GM12878 (cell line): ENCODE measurements at regions not wholly inside any gene's neighbourhood (a gene's known extent, or its start where the extent isn't known, plus 50 kb on each side); places are given as distances from the start of the nearest gene placed in this dataset.

ENCODE experiments used
- ATAC-seq: fragments of 200-7000 bp; cut with Tn5 transposase; 3 replicates; pipeline ENCODE4 v1.9.1; 2020; ENCODE audit warnings: mild to moderate bottlenecking, moderate library complexity
- BruUV-seq: library from RNA; stranded (reverse); fragments of 400-500 nt; replicated peaks from 2 replicates; lab custom pipeline; 2021; lab: Mats Ljungman, UMichigan
- CTCF ChIA-PET: fragments of 300-600 bp; sonication (Branson Sonifier 250); formaldehyde crosslinking; extraction: SDS; loops from one replicate; lab custom pipeline; 2021; ENCODE audit warnings: inconsistent platforms; lab: Yijun Ruan, JAX
- POLR2A ChIA-PET: fragments of 350-600 bp; formaldehyde crosslinking; extraction: SDS; loops from one replicate; lab custom pipeline; 2021; ENCODE audit warnings: inconsistent platforms; lab: Charles Lee
- RAD21 ChIA-PET: fragments of 300-600 bp; sonication (Branson Sonifier 250); formaldehyde crosslinking; loops from one replicate; lab custom pipeline; 2023; ENCODE audit warnings: antibody characterized with exemption; ENCODE audit not compliant: unreplicated experiment; lab: Charles Lee
- SMC1A ChIA-PET: fragments of 300-600 bp; sonication (Branson Sonifier 250); formaldehyde crosslinking; loops from one replicate; lab custom pipeline; 2023; ENCODE audit not compliant: unreplicated experiment, uncharacterized antibody; lab: Charles Lee
- DNase-seq: peaks from one replicate; pipeline ENCODE4 v3.0.0-alpha.2; 2011; ENCODE audit warnings: low read depth, low spot score
- FAIRE-seq: peaks from 3 replicates; lab custom pipeline; 2011; peaks lifted over from hg19 to GRCh38; lab: Jason Lieb, UNC
- H2AFZ ChIP-seq: 2 replicates; pipeline ENCODE4 v1.6.0; 2011; ENCODE audit warnings: low read depth, low read length, control low read depth; ENCODE audit not compliant: control insufficient read depth
- H3K27ac ChIP-seq: 2 replicates; pipeline ENCODE4 v1.5.1; 2011; ENCODE audit warnings: control low read depth; ENCODE audit not compliant: control insufficient read depth, insufficient read depth
- H3K27me3 ChIP-seq, 2 experiments: replicated peaks in 1 of 2; 2 replicates each; pipeline versions ENCODE4 v1.6.0 to v1.6.1; 2011; ENCODE audit warnings: low read length in 1 of 2; ENCODE audit not compliant: control insufficient read depth in 2 of 2, insufficient read depth in 2 of 2
- H3K36me3 ChIP-seq, 2 experiments: 2 replicates each; pipeline ENCODE4 v1.5.1; 2011; ENCODE audit warnings: low read length in 1 of 2; ENCODE audit not compliant: control insufficient read depth in 2 of 2, insufficient read depth in 2 of 2
- H3K4me1 ChIP-seq: 2 replicates; pipeline ENCODE4 v1.6.1; 2011; ENCODE audit warnings: mild to moderate bottlenecking, low read length, moderate library complexity, mixed read lengths; ENCODE audit not compliant: control insufficient read depth, insufficient read depth
- H3K4me2 ChIP-seq: 2 replicates; pipeline ENCODE4 v1.6.0; 2011; ENCODE audit warnings: control low read depth; ENCODE audit not compliant: control insufficient read depth, insufficient read depth
- H3K4me3 ChIP-seq: fragments of 200-600 bp; sonication (generic); 2 replicates; pipeline ENCODE4 v1.5.1; 2016
- H3K79me2 ChIP-seq: 2 replicates; pipeline ENCODE4 v1.6.0; 2011; ENCODE audit warnings: low read length; ENCODE audit not compliant: control insufficient read depth, insufficient read depth
- H3K9ac ChIP-seq: 2 replicates; pipeline ENCODE4 v1.8.0; 2011; ENCODE audit warnings: low read length, control low read depth, mixed read lengths; ENCODE audit not compliant: control insufficient read depth, insufficient read depth
- H3K9me3 ChIP-seq: replicated peaks from 3 replicates; pipeline ENCODE4 v1.5.1; 2011; ENCODE audit warnings: mild to moderate bottlenecking, low read length; ENCODE audit not compliant: control insufficient read depth, insufficient read depth
- H4K20me1 ChIP-seq: 2 replicates; pipeline ENCODE4 v1.6.0; 2011; ENCODE audit not compliant: control insufficient read depth, insufficient read depth
- CREM ChIP-seq: IDR thresholded peaks from 2 replicates; pipeline ENCODE4 v1.6.1; 2014; ENCODE audit warnings: antibody characterized with exemption, low read depth
- EP300 ChIP-seq, 2 experiments: fragments of 150-350 bp in 1 of 2; IDR thresholded peaks; 2 replicates each; pipeline ENCODE4 v1.6.1; 2011 to 2012; ENCODE audit warnings: low read depth in 2 of 2, low read length in 2 of 2, borderline replicate concordance in 1 of 2, improper control_type of control experiment in 1 of 2, inconsistent platforms in 1 of 2; ENCODE audit not compliant: control insufficient read depth in 1 of 2
- GATAD2B ChIP-seq: fragments of 450-650 bp; conservative IDR thresholded peaks from 2 replicates; pipeline ENCODE4 v1.6.1; 2017; ENCODE audit warnings: low read depth, mild to moderate bottlenecking, moderate library complexity
- HDAC6 ChIP-seq: fragments of 200-600 bp; sonication (generic); IDR thresholded peaks from one replicate; pipeline ENCODE4 v1.8.0; 2017; ENCODE audit warnings: antibody characterized with exemption; ENCODE audit not compliant: unreplicated experiment
- HDGF ChIP-seq: fragments of 450-650 bp; IDR thresholded peaks from 2 replicates; pipeline ENCODE4 v1.6.1; 2016; ENCODE audit warnings: antibody characterized with exemption
- IKZF2 ChIP-seq, 2 experiments: fragments of 450-650 bp; IDR thresholded peaks; 2 replicates each; pipeline ENCODE4 v1.6.1; 2017; ENCODE audit warnings: mild to moderate bottlenecking in 2 of 2, moderate library complexity in 2 of 2
- KDM1A ChIP-seq: fragments of 200-600 bp; sonication (generic); IDR thresholded peaks from 2 replicates; pipeline ENCODE4 v1.6.1; 2016; ENCODE audit warnings: borderline replicate concordance
- NRF1 ChIP-seq: conservative IDR thresholded peaks from 2 replicates; pipeline ENCODE4 v1.6.1; 2011; ENCODE audit warnings: mild to moderate bottlenecking, low read depth, low read length, improper control_type of control experiment
- POLR2AphosphoS2 ChIP-seq: IDR thresholded peaks from 2 replicates; pipeline ENCODE4 v1.6.1; 2011; ENCODE audit warnings: low read depth, mild to moderate bottlenecking, low read length, improper control_type of control experiment, moderate library complexity
- SRF ChIP-seq, 2 experiments: IDR thresholded peaks; 2 replicates each; pipeline ENCODE4 v1.6.1; 2011; ENCODE audit warnings: low read depth in 2 of 2, low read length in 2 of 2, mild to moderate bottlenecking in 1 of 2, moderate library complexity in 1 of 2
- STAT3 ChIP-seq: IDR thresholded peaks from 2 replicates; pipeline ENCODE4 v1.6.1; 2011; ENCODE audit warnings: low read depth, low read length, improper control_type of control experiment
- TCF3 ChIP-seq: IDR thresholded peaks from 2 replicates; pipeline ENCODE4 v1.6.1; 2012; ENCODE audit warnings: low read depth, mild to moderate bottlenecking, low read length, borderline replicate concordance; ENCODE audit not compliant: insufficient read depth
- ZNF274 ChIP-seq: IDR thresholded peaks from one replicate; pipeline ENCODE4 v1.8.0; 2011; ENCODE audit not compliant: insufficient read length, insufficient read depth
- WGBS: methylation state at CpG from one replicate; pipeline ENCODE4 v1.1.6; 2016; ENCODE audit warnings: low lambda C conversion rate; ENCODE audit not compliant: insufficient replicate concordance, insufficient coverage; ENCODE audit errors: missing lambda C conversion rate; 5-methylcytosine and 5-hydroxymethylcytosine counted together
- in situ Hi-C: fragments of 300-500 bp; cut with MboI; formaldehyde crosslinking; loops from 9 replicates; pipeline ENCODE4 v1.14.3; 2018; ENCODE audit warnings: mixed read lengths
- intact Hi-C: fragments of 100-400 bp; cut with micrococcal nuclease; formaldehyde crosslinking; loops from one replicate; pipeline ENCODE4 v1.14.2; 2022; ENCODE audit not compliant: unreplicated experiment
- TF ChIP-seq, protein P1 (sequence below): fragments of 450-650 bp; IDR thresholded peaks from 2 replicates; pipeline ENCODE4 v1.6.1; 2017; ENCODE audit warnings: mild to moderate bottlenecking, moderate library complexity
- TF ChIP-seq, protein P2 (sequence below): fragments of 450-650 bp; IDR thresholded peaks from 2 replicates; pipeline ENCODE4 v1.6.1; 2017; ENCODE audit warnings: mild to moderate bottlenecking
- TF ChIP-seq, protein P3 (sequence below): IDR thresholded peaks from 2 replicates; pipeline ENCODE4 v1.6.1; 2012; ENCODE audit warnings: low read depth, low read length, improper control_type of control experiment

DNA sequence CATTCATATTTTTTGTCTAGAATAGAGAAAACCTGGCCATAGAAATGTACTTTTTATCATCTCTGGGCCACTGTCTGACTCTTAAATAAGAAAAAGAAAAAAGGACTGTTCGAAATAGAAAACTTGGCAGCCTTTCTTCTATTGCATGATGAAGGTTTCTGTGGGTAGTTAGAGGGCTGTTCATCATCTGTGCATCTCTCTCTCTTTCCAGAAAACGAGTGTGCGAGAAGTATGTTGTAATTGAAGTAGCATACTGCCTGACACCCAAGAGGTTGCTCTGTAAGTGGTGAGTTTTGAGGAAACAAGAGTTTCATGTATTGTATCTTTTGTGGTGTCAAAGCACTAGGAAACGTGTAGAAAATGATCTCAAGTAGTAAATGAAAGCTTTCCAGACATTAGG lies 343.2 kb upstream of the TMEM229A start (continued):
- TF ChIP-seq, protein P1, sequence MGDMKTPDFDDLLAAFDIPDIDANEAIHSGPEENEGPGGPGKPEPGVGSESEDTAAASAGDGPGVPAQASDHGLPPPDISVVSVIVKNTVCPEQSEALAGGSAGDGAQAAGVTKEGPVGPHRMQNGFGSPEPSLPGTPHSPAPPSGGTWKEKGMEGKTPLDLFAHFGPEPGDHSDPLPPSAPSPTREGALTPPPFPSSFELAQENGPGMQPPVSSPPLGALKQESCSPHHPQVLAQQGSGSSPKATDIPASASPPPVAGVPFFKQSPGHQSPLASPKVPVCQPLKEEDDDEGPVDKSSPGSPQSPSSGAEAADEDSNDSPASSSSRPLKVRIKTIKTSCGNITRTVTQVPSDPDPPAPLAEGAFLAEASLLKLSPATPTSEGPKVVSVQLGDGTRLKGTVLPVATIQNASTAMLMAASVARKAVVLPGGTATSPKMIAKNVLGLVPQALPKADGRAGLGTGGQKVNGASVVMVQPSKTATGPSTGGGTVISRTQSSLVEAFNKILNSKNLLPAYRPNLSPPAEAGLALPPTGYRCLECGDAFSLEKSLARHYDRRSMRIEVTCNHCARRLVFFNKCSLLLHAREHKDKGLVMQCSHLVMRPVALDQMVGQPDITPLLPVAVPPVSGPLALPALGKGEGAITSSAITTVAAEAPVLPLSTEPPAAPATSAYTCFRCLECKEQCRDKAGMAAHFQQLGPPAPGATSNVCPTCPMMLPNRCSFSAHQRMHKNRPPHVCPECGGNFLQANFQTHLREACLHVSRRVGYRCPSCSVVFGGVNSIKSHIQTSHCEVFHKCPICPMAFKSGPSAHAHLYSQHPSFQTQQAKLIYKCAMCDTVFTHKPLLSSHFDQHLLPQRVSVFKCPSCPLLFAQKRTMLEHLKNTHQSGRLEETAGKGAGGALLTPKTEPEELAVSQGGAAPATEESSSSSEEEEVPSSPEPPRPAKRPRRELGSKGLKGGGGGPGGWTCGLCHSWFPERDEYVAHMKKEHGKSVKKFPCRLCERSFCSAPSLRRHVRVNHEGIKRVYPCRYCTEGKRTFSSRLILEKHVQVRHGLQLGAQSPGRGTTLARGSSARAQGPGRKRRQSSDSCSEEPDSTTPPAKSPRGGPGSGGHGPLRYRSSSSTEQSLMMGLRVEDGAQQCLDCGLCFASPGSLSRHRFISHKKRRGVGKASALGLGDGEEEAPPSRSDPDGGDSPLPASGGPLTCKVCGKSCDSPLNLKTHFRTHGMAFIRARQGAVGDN = no peak
- TF ChIP-seq GATAD2B = no peak
- TF ChIP-seq, all 136 proteins: peak for 0

DNA sequence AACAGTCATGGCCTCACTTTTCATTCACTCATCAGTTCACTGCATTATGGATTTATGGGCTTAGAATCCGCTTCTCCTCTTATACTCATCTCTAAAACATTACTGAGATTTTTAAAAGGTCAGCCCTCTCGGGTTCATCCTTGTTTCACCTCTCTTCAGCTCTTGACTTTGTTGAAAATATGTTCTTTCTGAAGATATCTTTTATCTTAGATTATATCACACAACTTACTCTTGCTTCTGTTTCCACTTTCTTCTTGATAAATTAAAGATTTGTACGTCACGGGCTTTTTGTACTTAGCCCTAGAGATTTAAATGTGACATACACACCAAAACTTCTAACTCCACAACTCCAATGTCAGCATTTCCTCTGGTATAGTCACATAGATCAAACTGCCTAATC lies 342.5 kb upstream of the TMEM229A start:
- in situ Hi-C loops = no loop called here
- no peak for ATAC-seq
- no peak for TF ChIP-seq POLR2AphosphoS2
- no peak for TF ChIP-seq KDM1A
- no peak for TF ChIP-seq SRF (IDR thresholded peaks at IDR 0.05; ENCODE audit: low read depth in 2 of 2, low read length in 2 of 2)
- TF ChIP-seq, protein P2, sequence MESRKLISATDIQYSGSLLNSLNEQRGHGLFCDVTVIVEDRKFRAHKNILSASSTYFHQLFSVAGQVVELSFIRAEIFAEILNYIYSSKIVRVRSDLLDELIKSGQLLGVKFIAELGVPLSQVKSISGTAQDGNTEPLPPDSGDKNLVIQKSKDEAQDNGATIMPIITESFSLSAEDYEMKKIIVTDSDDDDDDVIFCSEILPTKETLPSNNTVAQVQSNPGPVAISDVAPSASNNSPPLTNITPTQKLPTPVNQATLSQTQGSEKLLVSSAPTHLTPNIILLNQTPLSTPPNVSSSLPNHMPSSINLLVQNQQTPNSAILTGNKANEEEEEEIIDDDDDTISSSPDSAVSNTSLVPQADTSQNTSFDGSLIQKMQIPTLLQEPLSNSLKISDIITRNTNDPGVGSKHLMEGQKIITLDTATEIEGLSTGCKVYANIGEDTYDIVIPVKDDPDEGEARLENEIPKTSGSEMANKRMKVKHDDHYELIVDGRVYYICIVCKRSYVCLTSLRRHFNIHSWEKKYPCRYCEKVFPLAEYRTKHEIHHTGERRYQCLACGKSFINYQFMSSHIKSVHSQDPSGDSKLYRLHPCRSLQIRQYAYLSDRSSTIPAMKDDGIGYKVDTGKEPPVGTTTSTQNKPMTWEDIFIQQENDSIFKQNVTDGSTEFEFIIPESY = no peak
- TF ChIP-seq STAT3 = no peak
- TF ChIP-seq TCF3 = no peak
- TF ChIP-seq, protein P3, sequence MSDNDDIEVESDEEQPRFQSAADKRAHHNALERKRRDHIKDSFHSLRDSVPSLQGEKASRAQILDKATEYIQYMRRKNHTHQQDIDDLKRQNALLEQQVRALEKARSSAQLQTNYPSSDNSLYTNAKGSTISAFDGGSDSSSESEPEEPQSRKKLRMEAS = no peak
- TF ChIP-seq IKZF2 (IDR thresholded peaks at IDR 0.05) = no peak
- no peak for TF ChIP-seq EP300 (IDR thresholded peaks at IDR 0.05; ENCODE audit: borderline replicate concordance in 1 of 2, control insufficient read depth in 1 of 2, low read depth in 2 of 2, low read length in 2 of 2)
- TF ChIP-seq CREM = no peak
- no peak for TF ChIP-seq HDAC6
- TF ChIP-seq HDGF = no peak
- TF ChIP-seq ZNF274 = no peak
- no peak for TF ChIP-seq NRF1

More for the DNA sequence above, 342.5 kb upstream of the TMEM229A start:
- RAD21 ChIA-PET = no interaction called here
- no peaks in the 10 kb centered on the region for H4K20me1 ChIP-seq
- H3K4me1 ChIP-seq = no peaks in the 10 kb centered on the region
- intact Hi-C loops = loop anchor here (10.0 kb wide), 1 partner anchor 409 kb away; no protein-coding TSS in a partner anchor
- SMC1A ChIA-PET = interaction anchor here (0.7 kb wide), 1 partner anchor 68 kb away, joined by 3 read pairs; no protein-coding TSS in a partner anchor
- FAIRE-seq (no peak), DNase-seq (no peak)
- H3K27ac ChIP-seq = no peak overlapping the region
- WGBS = 53% methylated on average over 4 of the region's 4 CpGs
- H3K9ac ChIP-seq = no peak overlapping the region
- H3K4me3 ChIP-seq = no peak overlapping the region
- no peaks in the 10 kb centered on the region for H3K36me3 ChIP-seq
- CTCF ChIA-PET = no interaction called here
- POLR2A ChIA-PET = no interaction called here
- no peak overlapping the region for H2AFZ ChIP-seq
- no peaks in the 10 kb centered on the region for H3K79me2 ChIP-seq
- no TSS peak for BruUV-seq
- no peaks in the 10 kb centered on the region for H3K27me3 ChIP-seq
- no peak overlapping the region for H3K4me2 ChIP-seq
- no peaks in the 10 kb centered on the region for H3K9me3 ChIP-seq
